GM12875 (cell line): ENCODE measurements at regions not wholly inside any gene's neighbourhood (a gene's known extent, or its start where the extent isn't known, plus 50 kb on each side); places are given as distances from the start of the nearest gene placed in this dataset.

ENCODE experiments used
- H3K4me3 ChIP-seq: one replicate; pipeline ENCODE4 v1.5.1; 2011; ENCODE audit warnings: low read depth, low read length, control low read depth
- CTCF ChIP-seq: IDR thresholded peaks from 2 replicates; pipeline ENCODE4 v1.5.1; 2011; ENCODE audit warnings: low read depth, mild to moderate bottlenecking, control low read depth, inconsistent platforms, low read length, moderate library complexity, borderline replicate concordance; ENCODE audit not compliant: insufficient read depth

DNA sequence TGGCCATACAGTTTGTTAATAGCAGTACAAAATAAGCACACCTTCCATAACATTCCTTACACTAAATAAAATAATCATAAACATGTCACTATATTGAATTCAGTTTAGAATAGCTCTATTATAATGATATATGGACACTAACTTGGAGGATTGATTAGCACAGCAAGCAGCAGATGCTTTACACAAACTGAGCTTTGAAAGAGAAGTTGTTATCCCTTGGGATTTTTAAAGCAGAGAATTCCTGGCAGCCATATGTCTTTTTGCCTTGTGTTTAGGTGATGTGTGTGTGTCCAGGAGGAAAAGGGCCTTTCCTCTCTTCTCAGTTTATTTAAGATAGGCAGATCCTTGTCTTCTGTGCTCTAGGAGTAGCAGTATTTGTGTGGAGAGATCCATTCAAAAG is 232.2 kb upstream of the GRIN3A start:
- no peak overlapping the region for H3K4me3 ChIP-seq
- TF ChIP-seq CTCF = no peak

GRCh38 chr9:101968392-101968791 is 229.9 kb upstream of the GRIN3A start:
- no peak for TF ChIP-seq CTCF
- H3K4me3 ChIP-seq = no peak overlapping the region

DNA sequence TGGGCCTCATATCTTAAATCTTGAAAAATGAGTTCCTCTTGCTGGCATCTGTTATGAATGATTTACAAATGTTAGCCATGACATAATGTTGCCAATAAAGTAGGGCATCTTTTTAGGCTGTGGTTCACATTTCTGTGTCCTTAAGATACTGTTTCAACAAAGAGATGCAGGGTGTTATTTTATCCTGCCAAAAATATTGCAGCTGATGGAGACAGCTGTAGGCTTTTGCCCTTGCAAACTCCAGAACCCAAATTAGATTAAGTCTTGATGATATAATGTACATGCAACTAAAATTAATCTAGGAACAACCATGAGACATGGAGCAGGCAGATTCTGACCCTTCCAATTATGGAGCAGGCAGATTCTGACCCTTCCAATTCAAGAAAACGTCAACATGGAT is 228.2 kb upstream of the GRIN3A start:
- no peak overlapping the region for H3K4me3 ChIP-seq
- no peak for TF ChIP-seq CTCF

DNA sequence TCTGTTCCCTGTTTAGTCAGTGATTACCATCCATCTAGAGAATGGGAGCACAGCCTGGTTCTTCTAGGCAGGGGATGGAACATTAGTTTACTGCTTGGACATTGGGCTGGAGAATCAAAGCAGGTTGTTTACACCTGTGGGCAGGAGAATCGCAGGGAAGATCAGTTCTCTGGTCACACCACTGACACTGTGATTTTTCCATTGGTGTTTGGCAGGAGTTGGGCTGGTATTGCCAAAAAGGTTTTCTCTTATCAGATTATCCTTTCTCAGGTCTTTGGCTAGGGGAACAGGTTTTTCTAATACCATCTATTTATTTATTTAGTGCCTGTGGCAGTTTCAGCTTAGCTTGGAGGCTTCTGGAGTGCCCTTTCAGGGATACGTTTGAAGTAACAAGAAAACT is 219.3 kb upstream of the GRIN3A start:
- no peak for TF ChIP-seq CTCF
- H3K4me3 ChIP-seq = no peak overlapping the region

GRCh38 chr9:101951598-101951997 is 213.2 kb upstream of the GRIN3A start:
- TF ChIP-seq CTCF = no peak
- no peak overlapping the region for H3K4me3 ChIP-seq

DNA sequence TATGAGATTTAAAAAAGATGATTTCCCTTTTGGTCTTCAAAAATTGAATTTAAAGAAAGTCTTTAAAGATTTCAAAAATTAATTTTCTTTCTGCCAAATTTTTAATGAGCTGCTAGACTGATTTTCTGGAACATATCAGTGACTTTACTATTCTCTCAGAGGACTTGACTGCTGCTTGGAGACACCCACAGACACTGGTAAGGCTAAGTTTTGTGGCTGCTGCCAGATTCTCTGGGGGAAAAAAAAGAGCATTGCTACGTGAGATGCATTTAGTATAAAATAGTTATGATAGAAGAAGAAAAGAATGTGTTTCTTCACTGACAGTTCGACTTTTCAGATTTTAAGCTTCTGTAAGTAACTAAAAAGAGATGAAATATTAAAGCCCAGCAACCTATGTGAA is 193.3 kb upstream of the GRIN3A start:
- TF ChIP-seq CTCF = no peak
- H3K4me3 ChIP-seq = no peak overlapping the region

- H3K4me3 ChIP-seq = no peak overlapping the region
- no peak for TF ChIP-seq CTCF
These were observed 192.3 kb upstream of the GRIN3A start for GRCh38 chr9:101930783-101931182.
